Stromal cell of bone marrow (primary cell): ENCODE measurements at regions not wholly inside any gene's neighbourhood (a gene's known extent, or its start where the extent isn't known, plus 50 kb on each side); places are given as distances from the start of the nearest gene placed in this dataset.

ENCODE experiments used
- DNase-seq: peaks from one replicate; pipeline ENCODE4 v3.0.0-alpha.2; 2012; ENCODE audit warnings: low read depth

GRCh38 chr12:71009430-71010142, 89.0 kb upstream of the PTPRR start:
- no peak for DNase-seq

- no peak for DNase-seq
These were observed 88.1 kb upstream of the PTPRR start for GRCh38 chr12:71008616-71009015.

- DNase-seq: no peak
These were observed 87.4 kb upstream of the PTPRR start for GRCh38 chr12:71007781-71008404.

- no peak for DNase-seq
These were observed 86.5 kb upstream of the PTPRR start for GRCh38 chr12:71007020-71007419.

GRCh38 chr12:71005166-71005565, 84.6 kb upstream of the PTPRR start:
- no peak for DNase-seq

- no peak for DNase-seq
These were observed 84.0 kb upstream of the PTPRR start for GRCh38 chr12:71004578-71004977.

- DNase-seq: no peak
These were observed 80.2 kb upstream of the PTPRR start for GRCh38 chr12:71000748-71001147.

- no peak for DNase-seq
These were observed 79.7 kb upstream of the PTPRR start for GRCh38 chr12:71000255-71000654.

- DNase-seq: peak; percentile 86
These were observed 73.8 kb upstream of the PTPRR start for GRCh38 chr12:70994217-70994788.

- no peak for DNase-seq
These were observed 68.7 kb upstream of the PTPRR start for GRCh38 chr12:70989232-70989631.

GRCh38 chr12:70985850-70986249, 65.3 kb upstream of the PTPRR start:
- DNase-seq: peak; percentile 80

- DNase-seq: no peak
These were observed 63.2 kb upstream of the PTPRR start for GRCh38 chr12:70983692-70984091.

- DNase-seq: no peak
These were observed 62.5 kb upstream of the PTPRR start for GRCh38 chr12:70982991-70983390.

- no peak for DNase-seq
These were observed 61.7 kb upstream of the PTPRR start for GRCh38 chr12:70982286-70982685.

- peak; percentile 69 for DNase-seq
These were observed 50.7 kb upstream of the PTPRR start for GRCh38 chr12:70971001-70971794.
